HG02885 (cell line): ENCODE measurements at regions not wholly inside any gene's neighbourhood (a gene's known extent, or its start where the extent isn't known, plus 50 kb on each side); places are given as distances from the start of the nearest gene placed in this dataset.
"Not testable (repeated sequence)": the region's sequence is repeated elsewhere in the genome, so short reads cannot be mapped to it uniquely, and the experiment has no call there.

Experiments used
- ATAC-seq: cut with Tn5 transposase; IDR thresholded peaks from one replicate; pipeline ENCODE4 v1.9.1; 2021; ENCODE audit warnings: mild to moderate bottlenecking; ENCODE audit not compliant: unreplicated experiment, poor library complexity

DNA sequence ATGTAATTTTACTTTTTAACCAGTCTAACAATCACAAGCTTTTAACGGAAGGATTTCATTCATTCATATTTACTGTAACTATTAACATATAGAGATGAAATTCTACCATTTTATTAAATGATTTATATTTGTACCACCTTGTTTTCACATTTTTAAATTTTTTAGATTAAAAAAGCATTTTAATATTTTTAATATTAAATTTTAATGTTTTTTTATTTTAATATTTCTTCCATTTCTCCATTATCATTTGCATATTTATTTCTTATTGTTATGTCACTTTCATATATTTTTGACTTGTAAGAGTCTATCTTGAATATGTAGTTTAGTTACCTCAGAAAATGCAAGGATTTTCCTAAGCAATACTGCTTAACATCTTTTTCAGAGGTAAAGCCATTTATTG lies 1034.0 kb upstream of the PTPRD start:
- ATAC-seq: no peak

DNA sequence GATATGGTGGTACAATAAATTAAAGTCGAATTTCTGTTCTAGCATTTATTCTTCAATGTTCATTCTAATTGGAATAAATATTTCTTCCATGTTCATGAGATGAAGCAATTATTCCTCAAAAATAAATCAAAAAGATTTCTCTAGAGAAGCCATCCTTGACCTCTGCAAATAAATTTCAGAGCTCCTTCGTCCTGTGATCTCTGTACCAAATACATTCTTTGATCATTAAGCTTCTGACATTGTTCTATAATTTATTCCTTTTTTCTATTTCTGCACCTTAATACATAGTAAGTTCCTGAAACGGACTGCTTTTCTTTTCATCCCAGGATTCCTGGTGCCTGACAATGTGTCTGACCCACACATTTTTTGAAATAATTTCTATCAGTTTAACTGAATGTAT lies 1039.3 kb upstream of the TYRP1 start:
- no peak for ATAC-seq

DNA sequence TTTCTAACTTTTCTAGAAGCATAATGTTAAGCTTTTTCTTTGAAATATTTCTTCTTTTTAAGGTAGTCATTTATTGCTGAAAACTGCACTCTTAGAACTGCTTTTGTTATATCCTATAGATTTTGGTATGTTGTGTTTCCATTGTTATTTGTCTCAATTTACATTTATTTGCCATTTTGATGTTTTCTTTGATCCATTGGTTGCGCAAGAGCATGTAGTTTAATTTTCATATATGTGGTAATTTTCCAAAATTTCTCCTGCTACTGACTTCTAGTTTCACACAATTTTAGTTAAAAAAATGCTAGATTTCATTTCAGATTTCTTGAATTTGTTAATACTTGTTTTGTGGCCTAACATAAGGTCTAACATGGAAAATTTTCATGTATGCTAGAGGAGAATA lies 1029.3 kb upstream of the TYRP1 start:
- no peak for ATAC-seq

DNA sequence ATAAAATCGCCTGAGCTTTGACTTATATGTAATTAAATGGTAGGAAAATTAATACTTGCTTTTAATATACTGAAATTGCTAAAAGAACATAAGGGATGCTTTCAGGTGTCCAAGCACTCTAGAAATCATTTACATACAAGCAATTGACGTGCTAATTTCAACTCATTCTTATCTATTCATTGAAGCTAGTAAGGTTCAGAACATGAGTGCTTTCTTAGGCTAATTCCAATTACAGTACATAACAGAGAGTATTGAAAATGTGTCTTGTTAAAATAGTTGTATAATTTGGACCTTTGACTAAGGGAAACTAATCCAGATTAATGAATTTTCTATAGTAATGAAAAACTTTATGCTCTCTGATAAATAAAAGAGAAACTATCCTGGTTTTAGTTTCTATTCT lies 1016.4 kb upstream of the TYRP1 start:
- ATAC-seq: no peak

DNA sequence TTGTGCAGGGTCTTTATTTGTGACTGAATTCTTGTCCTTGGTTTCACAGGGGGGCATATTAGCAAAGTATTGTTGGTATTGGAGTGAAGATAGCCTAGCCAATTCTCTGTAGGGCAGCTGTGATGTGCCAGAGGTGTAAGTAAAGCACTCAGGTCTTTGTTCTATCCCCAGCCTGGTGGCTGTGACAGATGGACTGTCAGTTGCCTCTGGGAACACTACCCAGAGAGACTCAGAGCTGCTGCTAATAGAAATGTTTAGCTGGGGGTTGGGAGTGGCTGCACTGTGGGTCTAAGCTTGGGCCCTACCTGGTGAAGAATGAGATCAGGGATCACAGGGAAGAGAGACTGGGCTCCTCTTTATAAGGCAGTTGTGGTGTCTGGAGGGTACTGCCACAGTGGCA lies 1006.5 kb upstream of the TYRP1 start:
- ATAC-seq: no peak

DNA sequence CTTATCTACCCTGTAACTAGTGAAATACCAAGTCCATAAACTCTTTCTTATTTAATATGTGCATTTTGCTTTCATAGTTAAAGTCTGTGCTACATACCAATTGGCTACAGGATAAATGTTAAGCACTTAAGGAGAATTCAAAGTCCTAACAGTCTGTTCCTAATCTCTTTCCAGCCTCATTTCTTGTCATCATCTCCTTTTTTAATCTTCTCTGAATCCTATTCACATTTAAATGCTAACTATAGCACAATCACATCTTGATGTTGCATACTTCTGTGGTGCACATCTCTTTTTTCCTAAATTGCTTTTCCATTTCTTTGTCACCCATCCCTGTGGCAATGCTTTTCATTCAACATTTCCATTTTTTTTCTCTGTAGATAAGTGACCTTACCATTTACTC lies 996.1 kb upstream of the TYRP1 start:
- ATAC-seq: no peak

DNA sequence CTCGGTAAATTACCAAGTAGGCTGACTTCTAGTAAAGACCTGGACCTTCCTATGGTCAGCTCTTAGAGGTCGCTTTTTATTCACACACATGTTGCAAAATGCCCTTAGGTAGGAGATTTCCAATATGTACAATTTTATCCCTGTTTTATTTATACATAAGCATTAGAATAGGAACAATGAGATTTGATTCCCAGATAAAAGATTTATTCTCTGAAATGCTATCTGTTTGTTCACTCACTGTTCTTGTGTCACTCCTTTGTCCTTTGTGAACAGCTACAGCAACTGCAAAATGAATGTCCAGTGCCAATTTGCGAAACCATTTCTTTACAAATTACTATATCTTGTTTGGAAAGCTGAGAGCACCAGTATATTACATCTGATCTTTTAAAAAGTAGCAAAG lies 991.5 kb upstream of the TYRP1 start:
- no peak for ATAC-seq

DNA sequence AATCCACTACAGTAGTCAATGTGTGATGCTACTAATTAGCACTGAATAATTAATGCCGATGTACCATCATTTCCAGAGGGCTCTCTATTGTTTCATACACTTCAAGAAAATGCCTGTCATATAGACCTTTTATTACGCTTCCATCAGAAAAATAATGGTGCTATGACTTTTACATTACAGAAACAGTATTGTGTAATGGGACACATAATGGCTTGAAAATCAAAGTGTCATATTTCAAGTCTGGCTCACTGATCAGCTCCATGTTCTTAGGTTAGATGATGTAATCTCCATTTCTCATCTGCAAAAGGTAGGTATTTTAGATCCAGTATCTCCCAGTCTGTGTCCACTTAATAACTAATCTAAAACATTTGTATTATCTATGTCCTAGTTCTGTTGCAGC lies 990.6 kb upstream of the TYRP1 start:
- ATAC-seq: no peak

DNA sequence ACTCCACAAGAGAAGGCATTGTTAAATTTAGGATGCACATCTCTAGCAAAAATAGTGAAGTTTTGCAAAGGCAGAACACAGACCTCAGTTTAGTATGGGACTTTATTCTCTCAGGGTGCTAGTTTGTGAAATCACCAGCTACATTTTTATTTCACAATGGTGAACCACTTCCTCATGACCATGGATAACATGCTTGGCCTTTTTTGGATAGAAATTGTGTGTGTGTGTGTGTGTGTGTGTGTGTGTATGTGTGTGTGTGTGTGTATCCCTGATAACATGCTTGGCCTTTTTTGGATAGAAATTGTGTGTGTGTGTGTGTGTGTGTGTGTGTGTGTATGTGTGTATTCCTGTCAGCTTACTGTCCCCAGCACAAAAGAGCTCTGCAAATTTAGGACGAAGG lies 989.0 kb upstream of the TYRP1 start:
- not testable (repeated sequence) for ATAC-seq

DNA sequence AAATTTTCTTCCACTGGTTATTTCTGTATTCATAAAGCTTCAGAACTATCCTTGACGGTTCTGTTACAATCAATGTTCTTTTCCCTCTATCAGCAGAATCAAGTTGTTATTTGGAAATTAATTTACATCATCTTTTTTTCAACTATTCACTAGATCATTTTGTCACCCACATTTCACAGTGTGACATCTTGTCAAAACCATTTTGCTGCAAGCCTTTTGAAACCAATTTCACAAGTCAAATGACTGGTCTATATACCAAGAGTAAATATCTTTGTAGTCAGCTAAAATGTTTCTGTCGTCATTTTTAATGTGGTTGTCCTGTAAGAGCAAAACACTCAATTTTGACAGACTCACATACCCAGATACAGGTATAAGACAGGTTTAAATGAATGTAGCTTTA lies 984.3 kb upstream of the TYRP1 start:
- ATAC-seq: no peak

DNA sequence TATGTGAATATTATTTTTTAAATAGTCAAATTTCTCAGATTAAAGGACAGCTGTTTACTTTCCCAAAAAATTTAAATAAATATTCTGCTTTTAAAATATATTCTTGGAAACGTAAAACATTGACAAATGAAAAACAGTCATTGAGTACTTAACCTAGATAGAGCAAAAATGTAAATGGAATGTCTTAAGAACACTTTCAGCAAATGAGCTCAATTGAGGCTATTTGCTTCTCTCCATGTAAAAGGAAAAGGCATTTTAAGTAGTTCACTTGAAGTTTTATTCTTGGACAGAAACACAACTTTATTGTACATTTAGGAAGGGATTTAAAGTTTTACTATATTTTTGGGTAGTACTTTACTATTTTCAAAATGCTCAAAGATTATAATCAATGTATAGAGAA lies 983.6 kb upstream of the TYRP1 start:
- ATAC-seq: no peak

DNA sequence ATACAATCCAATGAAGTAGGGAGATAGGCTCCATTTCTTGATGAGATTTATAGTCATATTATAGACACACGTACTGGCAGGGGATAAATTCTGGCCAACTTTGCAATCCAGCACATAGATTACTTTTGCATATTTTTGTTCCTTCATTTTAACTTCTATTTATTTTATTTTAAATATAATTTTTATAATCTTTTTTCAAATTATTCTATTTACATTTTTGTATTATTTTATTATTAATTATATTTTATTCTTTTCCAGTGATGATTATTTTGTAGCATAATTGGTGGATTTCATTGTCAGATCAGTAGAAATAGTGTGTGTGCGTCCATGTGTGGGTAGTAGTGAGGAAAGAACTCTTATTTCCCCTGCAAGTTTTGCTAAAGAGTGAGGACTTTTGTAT lies 980.1 kb upstream of the TYRP1 start:
- ATAC-seq: no peak

DNA sequence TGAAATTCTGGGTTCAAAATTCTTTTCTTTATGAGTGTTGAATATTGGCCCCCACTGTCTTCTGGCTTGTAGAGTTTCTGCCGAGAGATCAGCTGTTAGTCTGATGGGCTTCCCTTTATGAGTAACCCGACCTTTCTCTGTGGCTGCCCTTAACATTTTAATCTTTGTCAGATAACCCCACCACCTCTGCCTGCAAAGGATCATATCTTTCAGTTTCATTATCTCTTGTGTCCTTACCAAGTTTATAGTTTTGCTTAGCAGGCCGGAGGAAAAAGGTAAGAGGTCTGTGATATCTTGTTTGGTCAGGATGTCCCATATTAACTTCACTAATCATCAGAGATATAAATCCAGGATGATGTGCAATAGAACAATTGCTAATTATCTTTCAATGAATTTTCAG lies 970.2 kb upstream of the TYRP1 start:
- no peak for ATAC-seq

DNA sequence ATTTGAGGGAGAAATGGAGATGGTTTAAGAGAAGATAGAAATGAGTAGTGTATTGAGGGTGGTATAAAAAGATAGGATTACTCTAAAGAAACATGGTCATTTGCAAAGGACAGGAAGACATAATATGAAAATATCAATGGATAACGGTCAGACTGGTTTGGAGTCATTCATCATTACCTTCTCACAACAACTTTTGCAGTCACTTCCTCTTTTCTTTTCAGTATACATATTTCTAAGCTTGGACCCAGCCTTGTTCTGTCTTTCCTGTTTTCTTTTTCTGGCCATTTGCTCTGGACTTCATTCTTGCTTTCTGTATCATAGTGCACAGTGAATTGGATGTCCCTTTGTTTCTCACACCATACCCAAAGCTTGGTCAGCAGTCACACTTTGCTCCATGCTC lies 966.5 kb upstream of the TYRP1 start:
- ATAC-seq: no peak

DNA sequence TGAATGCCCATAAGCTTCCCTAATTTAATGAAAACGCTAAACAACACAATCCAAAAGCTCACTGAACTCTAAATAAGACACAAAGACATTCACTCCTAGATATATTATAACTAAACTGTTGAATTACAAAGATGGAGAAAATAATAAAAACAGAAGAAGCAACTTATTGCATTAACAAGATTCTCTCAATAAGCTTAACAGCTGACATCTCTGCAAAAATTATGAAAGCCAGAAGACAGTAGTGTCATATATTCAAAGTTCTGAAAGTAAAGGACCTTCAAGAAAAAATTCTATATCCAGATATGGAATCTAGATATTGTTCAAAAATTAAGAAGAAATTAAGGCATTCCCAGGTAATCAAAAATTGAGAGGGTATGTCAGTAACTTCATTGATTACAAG lies 957.8 kb upstream of the TYRP1 start:
- ATAC-seq: no peak

DNA sequence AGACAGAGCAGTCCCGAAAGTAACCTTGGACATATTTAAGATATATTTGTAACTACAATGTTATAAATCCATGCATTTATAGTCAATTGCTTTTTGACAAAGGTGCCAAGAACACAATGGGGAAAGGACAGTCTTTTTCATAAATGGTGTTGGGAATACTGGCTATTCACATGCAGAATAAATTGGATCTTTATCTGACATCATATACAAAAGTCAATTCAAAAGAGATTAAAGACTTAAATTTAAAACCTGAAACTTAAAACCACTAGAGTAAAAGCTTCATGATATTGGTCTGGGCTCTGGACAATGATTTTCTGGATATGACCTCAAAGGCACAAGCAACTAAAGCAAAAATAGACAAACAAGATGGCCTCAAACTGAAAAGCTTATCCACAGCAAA lies 950.7 kb upstream of the TYRP1 start:
- no peak for ATAC-seq

DNA sequence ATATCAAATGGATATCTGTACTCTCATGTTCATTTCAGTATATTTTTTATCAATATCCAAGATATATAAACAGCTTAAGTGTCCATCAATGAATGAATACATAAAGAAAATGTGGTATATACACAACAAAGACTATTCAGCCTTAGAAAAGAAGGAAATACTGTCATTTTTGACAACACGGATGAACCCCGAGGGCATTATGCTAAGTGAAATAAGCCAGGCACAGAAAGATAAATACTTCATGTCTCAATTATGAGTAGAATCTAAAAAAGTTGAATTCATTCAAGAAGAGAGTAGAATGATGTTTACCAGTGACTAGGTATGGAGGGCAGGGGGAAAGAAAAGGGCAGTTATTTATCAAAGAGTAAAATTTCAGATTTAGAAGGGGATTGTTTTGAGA lies 949.8 kb upstream of the TYRP1 start:
- no peak for ATAC-seq

DNA sequence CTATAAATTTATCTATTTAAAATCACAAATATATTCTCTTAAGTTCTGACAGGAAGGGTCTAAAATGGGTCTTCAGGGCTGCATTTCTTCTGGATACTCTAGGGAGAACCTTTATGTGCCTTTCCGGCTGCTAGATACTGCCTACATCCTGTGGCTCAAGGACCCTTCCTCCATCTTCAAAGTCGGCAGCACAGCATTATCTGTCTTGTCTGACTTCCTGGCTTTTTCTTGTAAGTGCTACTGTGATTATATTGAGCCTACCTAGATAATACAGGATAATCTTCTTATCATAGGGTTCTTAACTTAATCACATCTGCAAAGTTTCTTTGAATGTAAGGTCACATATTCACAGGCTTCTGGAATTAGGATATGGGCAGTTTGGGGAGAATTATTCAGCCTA lies 943.8 kb upstream of the TYRP1 start:
- ATAC-seq: no peak

DNA sequence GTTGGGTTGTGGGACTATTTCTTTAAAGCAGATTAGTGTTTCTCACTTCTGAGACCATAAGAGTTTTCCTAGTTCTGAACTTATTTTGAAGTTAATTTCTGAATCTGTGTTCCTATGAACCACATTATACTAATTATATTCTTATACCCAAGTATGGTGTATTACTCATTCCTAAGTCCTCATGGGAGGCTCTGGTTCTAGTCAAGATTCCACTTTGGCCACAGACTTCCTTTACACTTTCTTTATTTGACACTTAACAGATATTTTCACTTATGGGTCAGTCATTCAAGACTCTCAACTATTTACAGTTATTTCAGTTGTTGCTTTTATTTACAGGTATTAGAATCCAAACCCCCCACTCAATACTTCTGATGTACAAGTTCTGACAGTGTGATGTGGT lies 937.2 kb upstream of the TYRP1 start:
- ATAC-seq: no peak

DNA sequence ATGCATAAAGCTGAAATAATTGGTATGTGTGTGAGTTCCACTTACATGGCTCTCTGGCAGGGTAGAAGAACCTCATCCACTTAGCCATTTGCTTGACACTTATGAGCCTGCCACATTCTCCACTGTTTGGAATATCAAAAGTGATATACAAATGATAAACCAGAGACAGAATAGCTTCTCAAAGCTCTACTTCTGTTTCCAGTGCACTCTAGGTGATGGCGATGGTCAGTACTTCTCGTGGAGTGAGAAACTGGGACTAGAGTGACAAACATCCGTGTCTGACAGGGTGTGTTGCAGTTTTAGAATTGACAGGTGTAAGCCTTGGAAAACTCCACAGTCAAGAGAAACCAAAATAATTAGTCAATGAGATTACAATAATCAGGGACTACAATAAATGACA lies 935.8 kb upstream of the TYRP1 start:
- no peak for ATAC-seq

DNA sequence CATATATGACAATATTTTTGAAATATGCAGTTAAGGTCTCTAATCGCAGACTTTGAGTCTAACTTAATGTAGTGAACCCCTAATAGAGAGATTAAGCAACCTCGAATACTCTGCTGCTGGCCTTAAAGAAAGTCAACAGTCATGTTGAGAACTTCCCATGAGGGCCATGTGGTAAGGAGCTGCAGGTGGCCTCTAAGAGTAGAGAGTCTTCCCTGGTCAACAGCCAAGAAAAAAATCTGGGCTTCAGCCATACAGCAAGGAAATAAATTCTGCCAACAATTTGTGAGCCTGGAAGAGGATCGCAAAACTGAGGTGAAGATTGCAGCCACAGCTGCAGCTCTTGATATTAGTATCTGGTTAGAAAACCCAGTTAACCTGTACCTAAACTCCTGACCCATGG lies 935.2 kb upstream of the TYRP1 start:
- ATAC-seq: no peak

DNA sequence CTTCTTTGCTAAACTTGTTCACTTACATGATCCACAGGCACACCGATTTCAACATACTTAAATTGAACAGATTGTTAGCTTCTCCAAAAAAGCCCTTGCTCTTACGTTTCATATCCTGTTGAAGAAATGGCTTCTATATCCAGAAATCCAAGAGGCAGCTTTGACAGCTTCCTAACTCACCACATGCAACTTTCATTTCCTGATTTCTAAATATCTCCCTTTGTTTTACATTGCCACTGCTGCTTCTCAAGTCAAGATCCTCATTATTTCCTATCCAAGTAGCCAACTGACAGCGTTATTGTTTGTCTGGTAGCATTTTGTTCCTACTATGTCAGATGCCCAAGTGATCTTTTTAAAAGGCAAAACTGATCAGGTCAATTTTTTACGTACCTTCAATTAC lies 913.2 kb upstream of the TYRP1 start:
- ATAC-seq: no peak

DNA sequence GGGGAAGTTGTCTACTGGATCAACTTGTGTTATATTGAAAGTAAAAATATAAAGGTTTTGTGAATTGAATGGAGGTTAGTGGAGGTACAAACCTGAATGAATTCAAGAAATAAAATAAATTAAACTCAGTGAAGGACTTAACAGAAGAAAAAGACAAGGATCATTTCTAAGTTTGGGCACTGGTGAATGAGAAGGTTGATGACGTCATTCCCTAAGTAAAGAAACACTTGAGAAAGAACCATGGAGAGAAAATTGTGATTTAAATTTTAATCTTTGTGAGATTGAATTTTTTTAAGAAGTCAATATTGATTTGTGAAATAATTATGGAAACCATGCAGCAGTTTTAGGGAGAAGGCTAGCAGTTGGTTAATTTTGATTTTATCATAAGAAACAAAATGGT lies 900.3 kb upstream of the TYRP1 start:
- no peak for ATAC-seq

DNA sequence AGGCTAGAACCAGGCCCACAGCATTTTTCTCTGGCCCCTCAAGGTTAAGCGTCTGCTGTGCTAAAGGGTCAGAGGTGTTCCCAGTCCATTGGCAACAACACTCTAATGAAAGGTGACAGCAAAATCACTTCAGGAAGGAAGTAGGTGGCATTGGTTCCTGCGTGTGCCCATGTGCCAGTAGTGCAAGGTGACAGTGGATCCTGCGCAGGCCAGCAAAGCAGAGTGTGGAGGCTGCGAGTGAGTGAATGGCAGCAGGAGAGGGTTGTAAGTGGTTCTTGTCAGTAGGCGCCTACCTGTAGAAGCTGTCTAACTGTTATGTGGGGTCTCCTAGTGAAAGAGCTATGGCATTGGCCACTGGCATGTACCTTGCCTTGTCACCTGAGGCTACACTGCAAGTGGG lies 898.2 kb upstream of the TYRP1 start:
- no peak for ATAC-seq
